Fibroblast of skin of right biceps (primary cell): ENCODE measurements at regions not wholly inside any gene's neighbourhood (a gene's known extent, or its start where the extent isn't known, plus 50 kb on each side); places are given as distances from the start of the nearest gene placed in this dataset.

Source experiments
- DNase-seq: peaks from one replicate; pipeline ENCODE4 v3.0.0-alpha.2; 2013

- DNase-seq = no peak
Observed at GRCh38 chr10:106179430-106179829, 985.1 kb downstream of the SORCS1 start.

GRCh38 chr10:106175760-106176377, 988.6 kb downstream of the SORCS1 start:
- DNase-seq = peak; percentile 25

GRCh38 chr10:106173838-106174237, 990.7 kb downstream of the SORCS1 start:
- no peak for DNase-seq

GRCh38 chr10:106169241-106169640, 995.3 kb downstream of the SORCS1 start:
- no peak for DNase-seq

- DNase-seq = no peak
Observed at GRCh38 chr10:106167946-106168345, 996.6 kb downstream of the SORCS1 start.

GRCh38 chr10:106158241-106158640, 1006.3 kb downstream of the SORCS1 start:
- DNase-seq = peak; percentile 24

GRCh38 chr10:106147021-106147420, 1017.5 kb downstream of the SORCS1 start:
- DNase-seq = no peak

GRCh38 chr10:106139915-106140314, 1024.6 kb downstream of the SORCS1 start:
- DNase-seq = no peak

DNA sequence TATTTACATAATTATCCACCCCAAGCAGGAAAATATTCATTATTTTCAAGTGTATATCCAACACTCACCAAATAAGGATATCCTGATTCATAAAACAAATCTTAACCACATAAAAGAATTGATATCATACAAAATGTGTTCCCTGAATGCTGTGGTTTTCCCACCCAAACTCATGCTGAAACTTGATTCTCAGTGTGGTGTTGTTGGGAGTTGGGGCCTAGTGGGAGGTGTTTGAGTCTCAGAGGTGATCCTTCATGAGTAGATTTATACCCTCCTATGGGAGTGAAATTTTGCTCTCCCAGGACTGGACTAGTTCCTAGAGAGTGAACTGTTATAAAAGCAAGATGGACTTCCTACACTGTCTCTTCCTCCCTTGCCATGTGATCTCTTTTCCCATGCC, 1028.3 kb downstream of the SORCS1 start:
- DNase-seq = no peak

- DNase-seq = no peak
Observed at GRCh38 chr10:106134326-106135000, 1030.0 kb downstream of the SORCS1 start.

GRCh38 chr10:106133451-106133850, 1031.1 kb downstream of the SORCS1 start:
- DNase-seq = no peak

GRCh38 chr10:106132956-106133355, 1031.5 kb downstream of the SORCS1 start:
- DNase-seq = no peak

GRCh38 chr10:106114656-106115186, 1049.8 kb downstream of the SORCS1 start:
- no peak for DNase-seq

GRCh38 chr10:106111246-106111645, 1053.3 kb downstream of the SORCS1 start:
- peak; percentile 63 for DNase-seq

DNA sequence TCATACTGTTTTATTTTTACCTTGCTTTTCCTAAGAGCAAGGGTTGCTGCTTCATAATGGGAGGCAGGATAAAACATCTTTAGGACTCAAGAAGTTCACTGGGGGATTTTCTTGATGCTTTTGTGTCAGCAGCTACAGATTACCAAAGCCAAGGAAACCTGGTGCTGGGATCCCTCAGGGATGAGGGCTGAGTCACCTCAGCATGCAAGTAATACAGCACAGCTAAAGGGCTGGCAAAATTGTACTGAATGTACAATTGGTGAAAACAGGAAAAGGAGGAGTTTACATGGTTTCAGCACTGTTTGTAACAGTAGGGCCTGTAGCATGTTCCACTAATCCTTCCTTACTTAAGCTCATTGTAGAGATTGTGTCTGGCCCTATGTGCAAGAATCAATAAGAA, 1056.8 kb downstream of the SORCS1 start:
- DNase-seq = peak; percentile 63

DNA sequence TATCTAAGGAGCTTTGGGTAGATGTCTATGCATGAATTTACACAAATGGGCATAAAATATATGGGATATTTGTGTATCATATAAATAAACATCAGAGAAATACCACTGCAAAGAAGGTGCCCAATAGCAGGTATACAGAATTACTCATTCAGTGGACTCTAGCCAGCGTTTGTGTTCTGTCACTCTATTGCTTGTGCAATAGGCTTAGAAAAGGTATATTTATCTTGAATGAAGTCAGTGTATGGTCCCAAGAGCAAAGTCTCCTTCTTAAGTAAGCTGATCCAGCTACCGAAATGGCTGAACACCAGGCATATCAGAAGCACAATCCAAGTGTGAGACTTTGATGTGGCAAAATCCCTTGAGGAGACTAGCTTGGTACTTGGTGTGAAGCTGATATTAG, 1058.4 kb downstream of the SORCS1 start:
- no peak for DNase-seq

- DNase-seq = no peak
Observed at GRCh38 chr10:106089855-106090254, 1074.7 kb downstream of the SORCS1 start.

- no peak for DNase-seq
Observed at GRCh38 chr10:106086391-106086790, 1078.1 kb downstream of the SORCS1 start.

- peak; percentile 51 for DNase-seq
Observed at GRCh38 chr10:106083572-106083971, 1080.9 kb downstream of the SORCS1 start.

DNA sequence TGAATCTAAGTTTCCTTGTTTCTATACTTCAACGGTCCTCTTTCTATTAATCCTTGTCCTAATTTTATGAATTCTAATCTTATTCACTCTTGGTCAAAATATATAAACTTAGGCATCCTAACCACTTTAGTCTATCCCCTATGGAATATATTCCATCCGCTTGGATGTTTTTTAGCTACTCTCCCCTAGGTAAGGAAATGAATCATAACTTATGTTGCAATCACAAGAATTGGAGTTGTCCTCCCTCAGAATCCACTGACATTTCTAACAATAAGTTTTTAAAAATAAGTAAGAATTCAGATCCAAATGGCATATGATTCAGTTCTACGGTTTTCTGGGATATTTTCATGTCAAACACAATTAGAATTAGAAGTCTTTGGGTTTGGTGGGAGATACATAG, 1081.6 kb downstream of the SORCS1 start:
- DNase-seq = peak; percentile 68

DNA sequence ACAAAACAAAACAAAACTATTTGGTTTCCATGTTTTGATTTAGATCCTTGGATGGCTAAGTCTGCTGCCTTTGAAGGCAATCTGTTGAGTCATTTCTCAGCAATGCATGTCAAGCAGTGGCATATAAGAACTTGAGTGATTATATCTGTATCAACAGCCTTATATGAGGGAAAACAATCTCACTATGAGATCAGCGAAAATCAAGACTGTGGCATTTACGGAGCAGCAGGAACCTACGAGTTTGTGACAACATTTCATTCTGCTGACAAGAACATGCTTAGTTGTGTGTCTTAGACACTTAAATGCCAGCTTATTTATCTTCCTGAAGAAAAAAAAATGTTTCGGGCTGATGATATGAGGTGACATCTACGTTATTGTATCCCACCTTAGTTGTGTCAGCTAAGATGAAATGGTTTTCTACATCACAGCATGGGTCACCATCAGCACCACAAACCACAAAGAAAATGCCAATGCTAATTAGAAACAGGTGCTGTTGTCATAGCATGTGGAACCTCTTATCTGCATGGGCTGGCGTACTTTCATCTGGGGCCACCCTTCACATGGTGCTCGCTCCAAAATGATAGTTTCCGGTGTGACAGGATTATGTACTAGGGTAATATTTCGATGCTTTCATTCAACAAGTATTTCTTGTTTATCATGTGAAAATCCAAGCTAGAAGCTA, 1085.5 kb downstream of the SORCS1 start:
- DNase-seq = peak; percentile 76

- DNase-seq = peak; percentile 33
Observed at GRCh38 chr10:106076496-106076895, 1088.0 kb downstream of the SORCS1 start.

DNA sequence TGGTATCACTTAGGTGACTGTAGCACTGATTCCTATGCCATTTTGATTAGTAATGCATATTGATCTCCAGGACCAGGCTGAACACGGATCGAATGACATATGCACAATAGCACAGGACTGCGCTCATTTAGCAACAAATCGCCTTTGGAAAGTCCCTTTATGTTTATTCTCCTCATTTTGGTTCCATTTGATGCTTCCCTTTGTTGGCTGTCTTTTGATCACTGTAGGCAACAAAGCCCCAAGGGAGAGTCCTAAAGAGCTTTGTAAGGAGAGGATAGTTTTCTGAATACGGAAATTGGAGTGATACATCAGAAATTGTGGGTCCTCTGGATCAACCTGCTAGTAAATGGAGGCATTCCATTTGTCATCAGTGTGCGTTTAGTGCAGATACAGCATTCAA, 1111.4 kb downstream of the SORCS1 start:
- no peak for DNase-seq

DNA sequence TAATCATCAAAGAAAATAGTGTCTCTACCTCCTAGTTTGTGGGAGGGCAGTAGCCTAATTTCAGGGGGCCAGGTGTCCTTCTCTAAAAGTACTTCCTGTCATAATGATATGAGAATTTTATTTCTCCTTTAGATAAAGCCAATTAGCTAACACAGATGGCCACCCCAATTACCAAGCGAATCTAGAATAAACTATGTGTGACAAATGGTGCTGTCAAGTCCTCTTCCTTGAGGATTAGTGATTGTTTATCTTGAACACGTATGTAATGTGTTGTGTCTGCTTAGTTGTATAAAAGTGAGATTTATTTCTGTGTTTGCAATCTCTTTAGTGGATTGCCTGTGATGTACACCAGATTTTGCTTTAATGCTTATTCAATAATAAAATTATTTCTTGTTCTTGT, 1120.0 kb downstream of the SORCS1 start:
- DNase-seq = no peak
